ENCODE measurements at regions not wholly inside any gene's neighbourhood (a gene's known extent, or its start where the extent isn't known, plus 50 kb on each side); places are given as distances from the start of the nearest gene placed in this dataset.

DNA sequence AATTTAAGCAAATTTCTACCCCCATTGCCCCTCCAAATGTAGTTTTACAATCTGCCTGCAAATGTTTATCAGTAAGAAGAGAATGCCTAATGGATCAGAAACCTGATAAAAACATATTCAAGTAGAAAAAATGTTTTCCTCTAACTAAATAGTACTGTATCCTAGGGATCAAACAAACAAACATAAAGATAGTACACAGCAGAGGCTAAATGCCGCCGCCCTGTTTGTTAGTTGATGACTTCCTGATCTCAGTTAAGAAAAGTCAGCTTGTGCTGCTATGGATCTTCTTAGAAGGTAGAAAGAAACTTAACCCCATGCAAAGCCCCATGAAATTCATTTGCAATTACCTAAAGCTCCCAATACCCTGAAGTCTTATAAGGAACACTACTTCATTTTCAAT, 387.3 kb upstream of the THBS1 start:
- ATAC-seq, result no peak
- Mint-ChIP-seq H3K36me3 (no peaks in the 10 kb centered on the region), H3K27me3 (ENCODE audit: low read depth) (no peaks in the 10 kb centered on the region), H3K9me3 (peaks cover 3% of the 10 kb centered on the region; the same call in 1 of the 2 replicates), H3K27ac (no peak overlapping the region), H3K4me3 (no peak overlapping the region), H3K4me1 (peaks cover 16% of the 10 kb centered on the region)
- ChIA-PET CTCF (no interaction called here), POLR2A (no interaction called here)
- no peak for TF ChIP-seq ZMAT4 (CRISPR knock-in tag; IDR thresholded peaks at IDR 0.05)
- TF ChIP-seq GTF2I (CRISPR knock-in tag; conservative IDR thresholded peaks at IDR 0.05), result no peak
- TF ChIP-seq, protein P1, sequence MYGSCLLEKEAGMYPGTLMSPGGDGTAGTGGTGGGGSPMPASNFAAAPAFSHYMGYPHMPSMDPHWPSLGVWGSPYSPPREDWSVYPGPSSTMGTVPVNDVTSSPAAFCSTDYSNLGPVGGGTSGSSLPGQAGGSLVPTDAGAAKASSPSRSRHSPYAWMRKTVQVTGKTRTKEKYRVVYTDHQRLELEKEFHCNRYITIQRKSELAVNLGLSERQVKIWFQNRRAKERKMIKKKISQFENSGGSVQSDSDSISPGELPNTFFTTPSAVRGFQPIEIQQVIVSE (CRISPR knock-in tag; IDR thresholded peaks at IDR 0.05; ENCODE audit: borderline replicate concordance), result no peak
- no peak for TF ChIP-seq ZNF416 (CRISPR knock-in tag; IDR thresholded peaks at IDR 0.05)
- TF ChIP-seq NR1H2 (CRISPR knock-in tag; IDR thresholded peaks at IDR 0.05), result no peak
- no peak for TF ChIP-seq IRF2 (CRISPR knock-in tag; IDR thresholded peaks at IDR 0.05; ENCODE audit: borderline replicate concordance, low read depth)
- TF ChIP-seq ATF3 (CRISPR knock-in tag; conservative IDR thresholded peaks at IDR 0.05), result no peak
- TF ChIP-seq ESRRA (CRISPR knock-in tag; IDR thresholded peaks at IDR 0.05; ENCODE audit: borderline replicate concordance), result no peak
- no peak for TF ChIP-seq ZNF512 (CRISPR knock-in tag; IDR thresholded peaks at IDR 0.05; ENCODE audit: borderline replicate concordance)
- TF ChIP-seq KAT7 (CRISPR knock-in tag; IDR thresholded peaks at IDR 0.05; ENCODE audit: borderline replicate concordance), result no peak
- no peak for TF ChIP-seq ATF1 (CRISPR knock-in tag; IDR thresholded peaks at IDR 0.05)
- no peak for TF ChIP-seq ELF4 (CRISPR knock-in tag; IDR thresholded peaks at IDR 0.05; ENCODE audit: low read depth)
- DNase-seq (ENCODE audit: low spot score), result no peak

- no peak overlapping the region for H3K27ac Mint-ChIP-seq
- ChIA-PET CTCF (no interaction called here), POLR2A (no interaction called here)
- no peaks in the 10 kb centered on the region for H3K36me3 Mint-ChIP-seq
- H3K4me1 Mint-ChIP-seq, result peaks cover 16% of the 10 kb centered on the region
- ATAC-seq, result no peak
- H3K27me3 Mint-ChIP-seq (ENCODE audit: low read depth), result no peaks in the 10 kb centered on the region
- H3K4me3 Mint-ChIP-seq, result no peak overlapping the region
- peaks cover 3% of the 10 kb centered on the region; the same call in 1 of the 2 replicates for H3K9me3 Mint-ChIP-seq
- DNase-seq (ENCODE audit: low spot score), result no peak
- TF ChIP-seq GTF2I (CRISPR knock-in tag; conservative IDR thresholded peaks at IDR 0.05) (no peak), ZNF396 (CRISPR knock-in tag; IDR thresholded peaks at IDR 0.05; ENCODE audit: borderline replicate concordance) (no peak), E2F1 (CRISPR knock-in tag; IDR thresholded peaks at IDR 0.05) (no peak), MYBL2 (CRISPR knock-in tag; IDR thresholded peaks at IDR 0.05) (no peak), RELA (CRISPR knock-in tag; IDR thresholded peaks at IDR 0.05; ENCODE audit: borderline replicate concordance) (no peak), ZBTB21 (CRISPR knock-in tag; IDR thresholded peaks at IDR 0.05; ENCODE audit: borderline replicate concordance) (no peak), ZNF671 (CRISPR knock-in tag; IDR thresholded peaks at IDR 0.05) (no peak), HMGA2 (CRISPR knock-in tag; IDR thresholded peaks at IDR 0.05) (no peak), NFE2L1 (CRISPR knock-in tag; IDR thresholded peaks at IDR 0.05) (no peak), IRF2 (CRISPR knock-in tag; IDR thresholded peaks at IDR 0.05; ENCODE audit: borderline replicate concordance, low read depth) (no peak), USF1 (CRISPR knock-in tag; IDR thresholded peaks at IDR 0.05) (no peak)
- TF ChIP-seq, protein P2, sequence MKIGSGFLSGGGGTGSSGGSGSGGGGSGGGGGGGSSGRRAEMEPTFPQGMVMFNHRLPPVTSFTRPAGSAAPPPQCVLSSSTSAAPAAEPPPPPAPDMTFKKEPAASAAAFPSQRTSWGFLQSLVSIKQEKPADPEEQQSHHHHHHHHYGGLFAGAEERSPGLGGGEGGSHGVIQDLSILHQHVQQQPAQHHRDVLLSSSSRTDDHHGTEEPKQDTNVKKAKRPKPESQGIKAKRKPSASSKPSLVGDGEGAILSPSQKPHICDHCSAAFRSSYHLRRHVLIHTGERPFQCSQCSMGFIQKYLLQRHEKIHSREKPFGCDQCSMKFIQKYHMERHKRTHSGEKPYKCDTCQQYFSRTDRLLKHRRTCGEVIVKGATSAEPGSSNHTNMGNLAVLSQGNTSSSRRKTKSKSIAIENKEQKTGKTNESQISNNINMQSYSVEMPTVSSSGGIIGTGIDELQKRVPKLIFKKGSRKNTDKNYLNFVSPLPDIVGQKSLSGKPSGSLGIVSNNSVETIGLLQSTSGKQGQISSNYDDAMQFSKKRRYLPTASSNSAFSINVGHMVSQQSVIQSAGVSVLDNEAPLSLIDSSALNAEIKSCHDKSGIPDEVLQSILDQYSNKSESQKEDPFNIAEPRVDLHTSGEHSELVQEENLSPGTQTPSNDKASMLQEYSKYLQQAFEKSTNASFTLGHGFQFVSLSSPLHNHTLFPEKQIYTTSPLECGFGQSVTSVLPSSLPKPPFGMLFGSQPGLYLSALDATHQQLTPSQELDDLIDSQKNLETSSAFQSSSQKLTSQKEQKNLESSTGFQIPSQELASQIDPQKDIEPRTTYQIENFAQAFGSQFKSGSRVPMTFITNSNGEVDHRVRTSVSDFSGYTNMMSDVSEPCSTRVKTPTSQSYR (CRISPR knock-in tag; IDR thresholded peaks at IDR 0.05), result no peak
- TF ChIP-seq, protein P3, sequence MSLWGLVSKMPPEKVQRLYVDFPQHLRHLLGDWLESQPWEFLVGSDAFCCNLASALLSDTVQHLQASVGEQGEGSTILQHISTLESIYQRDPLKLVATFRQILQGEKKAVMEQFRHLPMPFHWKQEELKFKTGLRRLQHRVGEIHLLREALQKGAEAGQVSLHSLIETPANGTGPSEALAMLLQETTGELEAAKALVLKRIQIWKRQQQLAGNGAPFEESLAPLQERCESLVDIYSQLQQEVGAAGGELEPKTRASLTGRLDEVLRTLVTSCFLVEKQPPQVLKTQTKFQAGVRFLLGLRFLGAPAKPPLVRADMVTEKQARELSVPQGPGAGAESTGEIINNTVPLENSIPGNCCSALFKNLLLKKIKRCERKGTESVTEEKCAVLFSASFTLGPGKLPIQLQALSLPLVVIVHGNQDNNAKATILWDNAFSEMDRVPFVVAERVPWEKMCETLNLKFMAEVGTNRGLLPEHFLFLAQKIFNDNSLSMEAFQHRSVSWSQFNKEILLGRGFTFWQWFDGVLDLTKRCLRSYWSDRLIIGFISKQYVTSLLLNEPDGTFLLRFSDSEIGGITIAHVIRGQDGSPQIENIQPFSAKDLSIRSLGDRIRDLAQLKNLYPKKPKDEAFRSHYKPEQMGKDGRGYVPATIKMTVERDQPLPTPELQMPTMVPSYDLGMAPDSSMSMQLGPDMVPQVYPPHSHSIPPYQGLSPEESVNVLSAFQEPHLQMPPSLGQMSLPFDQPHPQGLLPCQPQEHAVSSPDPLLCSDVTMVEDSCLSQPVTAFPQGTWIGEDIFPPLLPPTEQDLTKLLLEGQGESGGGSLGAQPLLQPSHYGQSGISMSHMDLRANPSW (CRISPR knock-in tag; conservative IDR thresholded peaks at IDR 0.05; ENCODE audit: low read depth), result no peak
- TF ChIP-seq, protein P4, sequence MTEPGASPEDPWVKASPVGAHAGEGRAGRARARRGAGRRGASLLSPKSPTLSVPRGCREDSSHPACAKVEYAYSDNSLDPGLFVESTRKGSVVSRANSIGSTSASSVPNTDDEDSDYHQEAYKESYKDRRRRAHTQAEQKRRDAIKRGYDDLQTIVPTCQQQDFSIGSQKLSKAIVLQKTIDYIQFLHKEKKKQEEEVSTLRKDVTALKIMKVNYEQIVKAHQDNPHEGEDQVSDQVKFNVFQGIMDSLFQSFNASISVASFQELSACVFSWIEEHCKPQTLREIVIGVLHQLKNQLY (CRISPR knock-in tag; IDR thresholded peaks at IDR 0.05), result no peak
Observed at GRCh38 chr15:39194106-39194830, 386.6 kb upstream of the THBS1 start.
